Endothelial cell of umbilical vein (primary cell): ENCODE measurements at regions not wholly inside any gene's neighbourhood (a gene's known extent, or its start where the extent isn't known, plus 50 kb on each side); places are given as distances from the start of the nearest gene placed in this dataset.

Experiments
- BruUV-seq: library from RNA; stranded (reverse); fragments of 400-500 nt; replicated peaks from 2 replicates; lab custom pipeline; 2021; lab: Mats Ljungman, UMichigan
- CTCF ChIA-PET: fragments of 300-600, 350-600 bp; sonication (Branson Sonifier 250); formaldehyde crosslinking; loops from one replicate; lab custom pipeline; 2021; ENCODE audit warnings: antibody characterized with exemption, inconsistent platforms; lab: Charles Lee
- POLR2A ChIA-PET: fragments of 300-600, 350-600 bp; sonication (Branson Sonifier 250); formaldehyde crosslinking; loops from one replicate; lab custom pipeline; 2021; ENCODE audit warnings: antibody characterized with exemption, inconsistent platforms; lab: Charles Lee
- DNase-seq: peaks from one replicate; pipeline ENCODE4 v3.0.0-alpha.2; 2011; ENCODE audit warnings: low read depth, low spot score
- FAIRE-seq: peaks from 2 replicates; lab custom pipeline; 2011; peaks lifted over from hg19 to GRCh38; lab: Jason Lieb, UNC
- H2AFZ ChIP-seq: 2 replicates; pipeline ENCODE4 v1.6.0; 2012; ENCODE audit warnings: low read depth, low read length, control low read depth, inconsistent platforms
- H3K27ac ChIP-seq: 2 replicates; pipeline ENCODE4 v1.5.1; 2011; ENCODE audit warnings: low read depth, mild to moderate bottlenecking, control low read depth, low read length, moderate library complexity; ENCODE audit not compliant: insufficient read depth
- H3K27me3 ChIP-seq, 2 experiments: 2 replicates each; pipeline versions ENCODE4 v1.6.0 to v1.6.1; 2011; ENCODE audit warnings: low read length in 2 of 2, mixed read lengths in 1 of 2; ENCODE audit not compliant: control insufficient read depth in 2 of 2, insufficient read depth in 2 of 2
- H3K36me3 ChIP-seq, 2 experiments: 2 replicates in 1 of 2; 3 replicates in 1 of 2; pipeline ENCODE4 v1.5.1; 2011; ENCODE audit warnings: low read length in 2 of 2, mild to moderate bottlenecking in 1 of 2, moderate library complexity in 1 of 2; ENCODE audit not compliant: control insufficient read depth in 2 of 2, insufficient read depth in 2 of 2; ENCODE audit errors: extremely low read depth in 1 of 2
- H3K4me1 ChIP-seq: 3 replicates; pipeline ENCODE4 v1.5.1; 2011; ENCODE audit warnings: mild to moderate bottlenecking, low read length; ENCODE audit not compliant: control insufficient read depth, insufficient read depth; ENCODE audit errors: extremely low read depth
- H3K4me2 ChIP-seq: 2 replicates; pipeline ENCODE4 v1.6.1; 2011; ENCODE audit warnings: low read length, control low read depth, mixed read lengths; ENCODE audit not compliant: insufficient read depth
- H3K4me3 ChIP-seq, 3 experiments: fragments of 200-600 bp in 1 of 3; sonication (generic), shearing (Covaris generic) in 1 of 3; replicated peaks in 1 of 3; 2 replicates each; pipeline ENCODE4 v1.5.1; 2011 to 2016; ENCODE audit warnings: control low read depth in 3 of 3, low read length in 3 of 3, mild to moderate bottlenecking in 2 of 3, inconsistent platforms in 1 of 3, low read depth in 1 of 3, moderate library complexity in 1 of 3; ENCODE audit not compliant: insufficient read depth in 1 of 3
- H3K79me2 ChIP-seq: 2 replicates; pipeline ENCODE4 v1.6.0; 2012; ENCODE audit warnings: low read length, inconsistent platforms; ENCODE audit not compliant: control insufficient read depth, insufficient read depth
- H3K9ac ChIP-seq: replicated peaks from 2 replicates; pipeline ENCODE3; 2011; ENCODE audit warnings: low read length, control low read depth; ENCODE audit not compliant: insufficient read depth; ENCODE audit errors: extremely low read depth
- H3K9me1 ChIP-seq: replicated peaks from 3 replicates; pipeline ENCODE4 v1.6.0; 2011; ENCODE audit warnings: mild to moderate bottlenecking, low read length; ENCODE audit not compliant: control insufficient read depth, insufficient read depth; ENCODE audit errors: extremely low read depth
- H3K9me3 ChIP-seq: replicated peaks from 2 replicates; pipeline ENCODE4 v1.5.1; 2012; ENCODE audit warnings: low read length, inconsistent platforms; ENCODE audit not compliant: control insufficient read depth, insufficient read depth
- H4K20me1 ChIP-seq: replicated peaks from 2 replicates; pipeline ENCODE3; 2011; ENCODE audit warnings: mild to moderate bottlenecking, low read length; ENCODE audit not compliant: control insufficient read depth, insufficient read depth; ENCODE audit errors: extremely low read depth
- EZH2 ChIP-seq: IDR thresholded peaks from 2 replicates; pipeline ENCODE4 v1.6.1; 2012; ENCODE audit warnings: borderline replicate concordance, low read depth, mild to moderate bottlenecking, moderate library complexity, low read length, inconsistent platforms; ENCODE audit not compliant: severe bottlenecking
- FOS ChIP-seq: IDR thresholded peaks from 2 replicates; pipeline ENCODE4 v1.6.1; 2011; ENCODE audit warnings: mild to moderate bottlenecking, low read length, moderate library complexity, borderline replicate concordance; ENCODE audit not compliant: insufficient read depth
- GATA2 ChIP-seq: IDR thresholded peaks from 2 replicates; pipeline ENCODE4 v1.7.0; 2011; ENCODE audit warnings: low read depth, mild to moderate bottlenecking, moderate library complexity, mixed read lengths, low read length; ENCODE audit not compliant: insufficient read length, insufficient read depth
- JUN ChIP-seq: IDR thresholded peaks from 2 replicates; pipeline ENCODE4 v1.6.1; 2011; ENCODE audit warnings: borderline replicate concordance, low read depth; ENCODE audit not compliant: insufficient read length, insufficient read depth
- MYC ChIP-seq: IDR thresholded peaks from one replicate; pipeline ENCODE4 v1.6.1; 2011; ENCODE audit warnings: mild to moderate bottlenecking, low read depth, low read length
- POLR2A ChIP-seq: IDR thresholded peaks from 2 replicates; pipeline ENCODE4 v1.6.1; 2012; ENCODE audit warnings: low read depth, mild to moderate bottlenecking, control low read depth, low read length
- POLR2AphosphoS5 ChIP-seq: IDR thresholded peaks from 2 replicates; pipeline ENCODE4 v1.6.1; 2012; ENCODE audit warnings: low read depth, mild to moderate bottlenecking, control low read depth, low read length, moderate library complexity; ENCODE audit not compliant: insufficient read depth
- dilution Hi-C: fragments of 300-500 bp; cut with MboI; formaldehyde crosslinking; loops from one replicate; pipeline ENCODE4 v1.15.0; 2019; ENCODE audit warnings: low sequenced_read_pairs; ENCODE audit not compliant: extremely low pct_ligation_motif_present
- intact Hi-C: fragments of 100-400 bp; cut with micrococcal nuclease; formaldehyde crosslinking; loops from one replicate; pipeline ENCODE4 v1.10.0; 2022
- TF ChIP-seq, protein P1 (sequence below), 2 donors: IDR thresholded peaks; 1 replicate in 1 of 2; 2 replicates in 1 of 2; pipeline ENCODE4 v1.5.1; 2011; ENCODE audit warnings: low read length in 2 of 2, mild to moderate bottlenecking in 2 of 2, moderate library complexity in 2 of 2, control low read depth in 1 of 2, inconsistent platforms in 1 of 2, low read depth in 1 of 2; ENCODE audit not compliant: insufficient read depth in 1 of 2; ENCODE audit errors: extremely low read depth in 1 of 2
- TF ChIP-seq, protein P2 (sequence below): IDR thresholded peaks from 2 replicates; pipeline ENCODE4 v1.6.1; 2011; ENCODE audit not compliant: insufficient read depth, insufficient read length

DNA sequence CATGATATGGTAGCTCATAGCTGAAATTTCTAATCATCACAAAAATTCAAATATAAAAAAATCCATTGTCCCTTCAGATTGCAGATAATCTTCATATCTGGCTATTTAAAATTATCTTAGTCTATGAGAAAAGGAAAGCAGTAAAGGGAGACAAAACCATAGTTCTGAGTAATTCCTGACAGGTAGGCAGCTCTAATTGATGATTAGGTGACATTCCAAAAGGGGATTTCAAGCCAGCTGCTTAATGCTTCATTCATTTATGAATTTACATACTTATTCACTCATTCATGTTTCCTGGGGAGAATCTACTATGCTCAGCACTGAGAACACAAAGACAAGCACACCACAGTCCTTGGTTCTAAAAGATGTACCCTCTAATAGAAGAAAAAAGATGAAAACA is 437.1 kb downstream of the COL12A1 start:
- TF ChIP-seq MYC (no peak), JUN (no peak), EZH2 (no peak), POLR2A (no peak), POLR2AphosphoS5 (no peak), GATA2 (no peak)
- dilution Hi-C loops (no loop called here), intact Hi-C loops (no loop called here)
- Histone ChIP-seq H4K20me1 (no peaks in the 10 kb centered on the region), H3K4me1 (no peaks in the 10 kb centered on the region), H2AFZ (no peak overlapping the region), H3K4me2 (no peak overlapping the region), H3K79me2 (no peaks in the 10 kb centered on the region), H3K9ac (no peak overlapping the region), H3K27ac (no peak overlapping the region), H3K36me3 (no peaks in the 10 kb centered on the region), H3K27me3 (no peaks in the 10 kb centered on the region), H3K9me3 (no peaks in the 10 kb centered on the region), H3K4me3 (no peak overlapping the region), H3K9me1 (no peaks in the 10 kb centered on the region)
- ChIA-PET CTCF (interaction anchor here (0.9 kb wide), 1 partner anchor 9 kb away, joined by 3 read pairs; no protein-coding TSS in a partner anchor), POLR2A (no interaction called here)
- DNase-seq: no peak
- no TSS peak for BruUV-seq
- no peak for FAIRE-seq

DNA sequence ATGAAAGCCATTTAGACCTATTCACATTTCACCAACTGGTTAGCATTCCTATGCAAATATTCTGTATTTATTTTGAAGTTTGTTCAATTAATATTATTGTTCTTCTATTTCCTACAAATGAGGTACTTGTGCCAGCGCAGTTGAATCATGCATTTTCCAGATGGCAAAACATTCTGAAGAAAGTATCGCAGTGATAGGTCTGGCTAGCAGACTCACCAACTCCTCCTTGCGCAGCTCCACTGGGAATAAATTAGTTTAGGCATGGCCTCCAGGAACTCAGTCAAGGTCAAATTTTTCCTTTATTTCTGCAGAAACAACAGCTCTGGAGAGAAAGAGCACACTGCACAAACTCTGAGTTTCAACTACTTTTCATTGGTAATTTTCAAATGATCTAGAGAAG is 437.7 kb downstream of the COL12A1 start:
- intact Hi-C loops: no loop called here
- DNase-seq (no peak), FAIRE-seq (no peak)
- ChIA-PET CTCF (interaction anchor here (0.9 kb wide), 1 partner anchor 10 kb away, joined by 3 read pairs; no protein-coding TSS in a partner anchor), POLR2A (no interaction called here)
- no peak for TF ChIP-seq EZH2
- TF ChIP-seq JUN: no peak
- no peak for TF ChIP-seq GATA2
- TF ChIP-seq POLR2A: no peak
- TF ChIP-seq POLR2AphosphoS5: no peak
- TF ChIP-seq, protein P1, sequence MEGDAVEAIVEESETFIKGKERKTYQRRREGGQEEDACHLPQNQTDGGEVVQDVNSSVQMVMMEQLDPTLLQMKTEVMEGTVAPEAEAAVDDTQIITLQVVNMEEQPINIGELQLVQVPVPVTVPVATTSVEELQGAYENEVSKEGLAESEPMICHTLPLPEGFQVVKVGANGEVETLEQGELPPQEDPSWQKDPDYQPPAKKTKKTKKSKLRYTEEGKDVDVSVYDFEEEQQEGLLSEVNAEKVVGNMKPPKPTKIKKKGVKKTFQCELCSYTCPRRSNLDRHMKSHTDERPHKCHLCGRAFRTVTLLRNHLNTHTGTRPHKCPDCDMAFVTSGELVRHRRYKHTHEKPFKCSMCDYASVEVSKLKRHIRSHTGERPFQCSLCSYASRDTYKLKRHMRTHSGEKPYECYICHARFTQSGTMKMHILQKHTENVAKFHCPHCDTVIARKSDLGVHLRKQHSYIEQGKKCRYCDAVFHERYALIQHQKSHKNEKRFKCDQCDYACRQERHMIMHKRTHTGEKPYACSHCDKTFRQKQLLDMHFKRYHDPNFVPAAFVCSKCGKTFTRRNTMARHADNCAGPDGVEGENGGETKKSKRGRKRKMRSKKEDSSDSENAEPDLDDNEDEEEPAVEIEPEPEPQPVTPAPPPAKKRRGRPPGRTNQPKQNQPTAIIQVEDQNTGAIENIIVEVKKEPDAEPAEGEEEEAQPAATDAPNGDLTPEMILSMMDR (IDR thresholded peaks at IDR 0.05; ENCODE audit: extremely low read depth in 1 of 2, insufficient read depth in 1 of 2, low read depth in 1 of 2, low read length in 2 of 2): no peak
- no peak for TF ChIP-seq FOS
- no peak for TF ChIP-seq MYC
- TF ChIP-seq, protein P2, sequence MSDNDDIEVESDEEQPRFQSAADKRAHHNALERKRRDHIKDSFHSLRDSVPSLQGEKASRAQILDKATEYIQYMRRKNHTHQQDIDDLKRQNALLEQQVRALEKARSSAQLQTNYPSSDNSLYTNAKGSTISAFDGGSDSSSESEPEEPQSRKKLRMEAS: no peak
- Histone ChIP-seq H3K27me3 (no peaks in the 10 kb centered on the region), H3K79me2 (no peaks in the 10 kb centered on the region), H2AFZ (no peak overlapping the region), H3K4me2 (no peak overlapping the region), H3K27ac (no peak overlapping the region), H3K4me3 (no peak overlapping the region), H4K20me1 (no peaks in the 10 kb centered on the region), H3K9me1 (no peaks in the 10 kb centered on the region), H3K9ac (no peak overlapping the region), H3K9me3 (no peaks in the 10 kb centered on the region), H3K4me1 (no peaks in the 10 kb centered on the region), H3K36me3 (no peaks in the 10 kb centered on the region)
- dilution Hi-C loops: no loop called here
- BruUV-seq: no TSS peak
